OCI-LY1 (cell line): ENCODE measurements at regions not wholly inside any gene's neighbourhood (a gene's known extent, or its start where the extent isn't known, plus 50 kb on each side); places are given as distances from the start of the nearest gene placed in this dataset.

Experiments used
- H2AFZ ChIP-seq: fragments of 200-600 bp; sonication (generic), shearing (Covaris generic); 2 replicates; pipeline ENCODE4 v1.6.0; 2014; ENCODE audit warnings: antibody characterized with exemption, mild to moderate bottlenecking, low read length
- H3F3A ChIP-seq: fragments of 200-600 bp; sonication (generic), shearing (Covaris generic); 2 replicates; pipeline ENCODE4 v1.6.0; 2014; ENCODE audit warnings: mild to moderate bottlenecking, antibody characterized with exemption, low read length, moderate library complexity; ENCODE audit not compliant: insufficient read depth
- H3K27ac ChIP-seq: fragments of 200-600 bp; sonication (generic); 2 replicates; pipeline ENCODE4 v1.5.1; 2014; ENCODE audit warnings: low read length, mixed run types, mild to moderate bottlenecking, low read depth; ENCODE audit not compliant: poor library complexity, severe bottlenecking
- H3K27me3 ChIP-seq: fragments of 200-600 bp; sonication (generic); 2 replicates; pipeline ENCODE4 v1.6.0; 2014; ENCODE audit warnings: antibody characterized with exemption, mild to moderate bottlenecking, low read length, moderate library complexity; ENCODE audit not compliant: insufficient read depth
- H3K36me3 ChIP-seq: fragments of 200-600 bp; sonication (generic); 2 replicates; pipeline ENCODE4 v1.6.1; 2014; ENCODE audit warnings: mild to moderate bottlenecking, antibody characterized with exemption, low read length, moderate library complexity, mixed read lengths; ENCODE audit not compliant: insufficient read depth
- H3K4me1 ChIP-seq: fragments of 200-600 bp; sonication (generic); 2 replicates; pipeline ENCODE4 v1.5.1; 2014; ENCODE audit warnings: mild to moderate bottlenecking, low read length, moderate library complexity; ENCODE audit not compliant: insufficient read depth, severe bottlenecking
- H3K4me2 ChIP-seq: fragments of 200-600 bp; sonication (generic), shearing (Covaris generic); 2 replicates; pipeline ENCODE4 v1.6.1; 2014; ENCODE audit warnings: low read length
- H3K4me3 ChIP-seq: fragments of 200-600 bp; sonication (generic); 2 replicates; pipeline ENCODE4 v1.5.1; 2014; ENCODE audit warnings: low read length, low read depth, mild to moderate bottlenecking, mixed read lengths; ENCODE audit not compliant: poor library complexity, severe bottlenecking
- H3K79me2 ChIP-seq: fragments of 200-600 bp; shearing (Covaris generic); 2 replicates; pipeline ENCODE4 v1.6.1; 2016; ENCODE audit warnings: mixed run types, low read length, mixed read lengths; ENCODE audit not compliant: insufficient read depth
- H3K9ac ChIP-seq: fragments of 200-600 bp; sonication (generic), shearing (Covaris generic); 2 replicates; pipeline ENCODE4 v1.6.1; 2014; ENCODE audit warnings: mild to moderate bottlenecking, low read length, mixed read lengths
- H3K9me2 ChIP-seq: fragments of 200-600 bp; sonication (generic), shearing (Covaris generic); 2 replicates; pipeline ENCODE4 v1.6.1; 2014; ENCODE audit warnings: low read depth, mild to moderate bottlenecking, low read length, mixed read lengths
- H3K9me3 ChIP-seq: fragments of 200-600 bp; shearing (Covaris generic); 2 replicates; pipeline ENCODE4 v1.6.1; 2014; ENCODE audit warnings: low read length, mixed read lengths
- H4K20me1 ChIP-seq: fragments of 200-600 bp; sonication (generic), shearing (Covaris generic); 2 replicates; pipeline ENCODE4 v1.6.0; 2016; ENCODE audit warnings: mild to moderate bottlenecking, low read length; ENCODE audit not compliant: insufficient read depth
- CTCF ChIP-seq: fragments of 200-600 bp; sonication (generic), shearing (Covaris generic); IDR thresholded peaks from 2 replicates; pipeline ENCODE4 v1.5.1; 2017; ENCODE audit warnings: mild to moderate bottlenecking, antibody characterized with exemption, low read length, moderate library complexity, mixed read lengths
- EZH2 ChIP-seq: fragments of 200-600 bp; sonication (generic), shearing (Covaris generic); IDR thresholded peaks from 2 replicates; pipeline ENCODE4 v1.8.0; 2017; ENCODE audit warnings: borderline replicate concordance, mixed run types, mild to moderate bottlenecking, antibody characterized with exemption, low read length, moderate library complexity, mixed read lengths

DNA sequence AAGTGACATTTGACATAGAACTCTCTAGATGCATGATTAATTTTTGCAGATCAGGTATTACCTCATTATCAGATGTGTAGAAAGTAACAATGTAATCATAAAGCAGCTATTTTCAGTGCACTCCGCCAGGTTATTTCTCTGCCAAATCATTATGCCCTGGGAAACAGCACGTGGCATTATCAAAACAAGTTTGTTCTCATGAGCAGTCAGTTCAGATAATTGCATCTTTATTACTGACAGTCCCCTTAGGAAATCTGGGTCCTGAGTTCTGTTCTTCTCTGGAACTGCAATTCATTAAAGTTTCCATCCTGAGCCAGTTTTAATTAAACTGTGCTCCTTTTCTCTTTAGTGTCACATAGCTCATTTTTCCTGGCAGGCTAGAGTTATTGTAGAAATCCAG lies 94.7 kb upstream of the KRR1 start:
- H3K36me3 ChIP-seq: no peaks in the 10 kb centered on the region
- TF ChIP-seq EZH2 (no peak), CTCF (no peak)
- no peaks in the 10 kb centered on the region for H4K20me1 ChIP-seq
- no peak overlapping the region for H3K4me2 ChIP-seq
- H3K4me1 ChIP-seq: no peaks in the 10 kb centered on the region
- no peak overlapping the region for H3K27ac ChIP-seq
- H3K27me3 ChIP-seq: no peaks in the 10 kb centered on the region
- no peak overlapping the region for H2AFZ ChIP-seq
- no peak overlapping the region for H3K4me3 ChIP-seq
- H3K79me2 ChIP-seq: no peaks in the 10 kb centered on the region
- H3F3A ChIP-seq: no peaks in the 10 kb centered on the region
- no peak overlapping the region for H3K9ac ChIP-seq
- H3K9me2 ChIP-seq: no peaks in the 10 kb centered on the region
- no peaks in the 10 kb centered on the region for H3K9me3 ChIP-seq

DNA sequence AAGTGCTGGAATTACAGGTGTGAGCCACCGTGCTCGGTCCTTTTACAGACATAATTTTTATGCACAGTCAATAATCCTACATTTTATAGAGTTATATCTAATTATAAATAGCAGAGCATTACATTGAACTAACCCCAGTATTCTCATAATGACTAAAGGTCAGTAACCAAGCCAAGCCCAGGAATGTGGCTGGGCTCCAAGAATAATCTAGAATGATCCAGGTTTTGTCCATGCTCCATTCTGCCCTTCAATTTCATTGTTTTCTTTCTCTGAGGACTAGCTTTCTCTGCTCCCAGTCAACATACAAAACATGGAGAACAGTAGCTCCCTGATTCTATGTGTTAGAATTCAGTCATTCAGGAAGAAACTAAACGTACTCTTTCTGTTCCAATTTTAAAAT lies 92.1 kb upstream of the KRR1 start:
- H3K9ac ChIP-seq: no peak overlapping the region
- H3K4me2 ChIP-seq: no peak overlapping the region
- no peaks in the 10 kb centered on the region for H3K27me3 ChIP-seq
- H3K79me2 ChIP-seq: no peaks in the 10 kb centered on the region
- no peak for TF ChIP-seq EZH2
- no peak for TF ChIP-seq CTCF
- H3K4me3 ChIP-seq: no peak overlapping the region
- no peaks in the 10 kb centered on the region for H3K36me3 ChIP-seq
- H3K27ac ChIP-seq: no peak overlapping the region
- no peaks in the 10 kb centered on the region for H3K9me2 ChIP-seq
- H3F3A ChIP-seq: no peaks in the 10 kb centered on the region
- H3K4me1 ChIP-seq: no peaks in the 10 kb centered on the region
- no peaks in the 10 kb centered on the region for H3K9me3 ChIP-seq
- no peaks in the 10 kb centered on the region for H4K20me1 ChIP-seq
- H2AFZ ChIP-seq: no peak overlapping the region

DNA sequence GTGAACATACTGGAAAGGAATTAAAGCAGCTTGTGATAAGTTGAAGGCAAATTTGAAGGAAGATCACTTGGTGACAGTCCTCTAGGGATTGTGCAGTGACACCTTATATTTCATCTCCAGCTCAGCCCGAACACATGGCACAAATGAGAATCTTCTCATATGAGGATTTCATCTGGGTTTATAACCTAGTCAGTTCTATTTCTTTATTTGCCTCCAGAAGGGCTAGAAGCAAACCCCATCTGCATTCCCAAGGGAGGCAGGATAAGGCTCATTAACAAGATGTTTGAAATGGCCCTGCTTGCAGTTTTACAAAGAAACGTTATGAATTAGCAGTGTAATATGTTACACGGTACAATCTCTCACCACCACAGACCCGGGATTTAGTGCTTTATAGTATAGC lies 90.7 kb upstream of the KRR1 start:
- Histone ChIP-seq H3K4me3 (no peak overlapping the region), H3K36me3 (no peaks in the 10 kb centered on the region), H4K20me1 (no peaks in the 10 kb centered on the region), H2AFZ (no peak overlapping the region), H3K4me2 (no peak overlapping the region), H3K79me2 (no peaks in the 10 kb centered on the region), H3K9me3 (no peaks in the 10 kb centered on the region), H3K9me2 (no peaks in the 10 kb centered on the region), H3K4me1 (no peaks in the 10 kb centered on the region), H3K9ac (no peak overlapping the region), H3F3A (no peaks in the 10 kb centered on the region), H3K27me3 (no peaks in the 10 kb centered on the region), H3K27ac (no peak overlapping the region)
- TF ChIP-seq CTCF: no peak
- no peak for TF ChIP-seq EZH2
